ENCODE measurements at regions not wholly inside any gene's neighbourhood (a gene's known extent, or its start where the extent isn't known, plus 50 kb on each side); places are given as distances from the start of the nearest gene placed in this dataset.

DNA sequence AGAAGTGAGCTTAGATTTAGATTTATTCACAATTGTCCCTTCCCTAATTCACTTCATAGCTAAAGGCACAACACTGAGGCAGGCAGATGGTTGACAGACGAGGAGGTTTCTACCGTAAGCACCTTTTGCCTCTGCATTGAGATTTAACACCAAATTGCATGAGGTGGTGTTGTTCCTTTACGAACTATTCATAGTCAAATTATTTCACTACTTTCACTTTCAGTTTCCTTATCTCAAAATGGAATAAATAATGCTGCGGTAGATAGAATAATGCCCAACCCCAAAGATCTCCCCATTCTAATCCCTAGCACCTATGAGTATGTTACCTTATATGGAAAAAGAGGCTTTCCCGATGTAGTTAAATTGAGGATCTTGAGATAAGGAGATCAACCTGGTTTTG lies 58.9 kb upstream of the LINC00305 start:
- in situ Hi-C loops (cut with HindIII; ENCODE audit: low sequenced_read_pairs), result no loop called here

DNA sequence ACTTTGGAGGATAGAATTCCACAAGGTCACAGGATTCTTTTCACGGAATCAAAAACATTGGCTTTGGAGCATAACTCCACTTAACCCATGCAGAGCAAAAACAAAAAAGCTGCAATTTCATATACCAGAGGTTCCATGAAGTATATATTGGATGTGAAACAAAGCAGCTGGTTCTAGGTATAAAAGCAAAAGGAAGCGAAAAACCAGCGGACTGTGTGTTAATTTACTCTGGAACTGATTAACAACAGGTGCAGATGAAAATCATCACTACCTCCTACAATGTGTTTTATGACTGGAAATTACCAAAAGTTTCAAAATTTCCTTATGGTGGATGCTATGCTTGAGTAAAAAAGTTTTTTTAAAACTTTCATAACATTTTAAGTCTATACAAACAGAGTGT lies 54.4 kb upstream of the LINC00305 start:
- in situ Hi-C loops (cut with HindIII; ENCODE audit: low sequenced_read_pairs), result no loop called here

DNA sequence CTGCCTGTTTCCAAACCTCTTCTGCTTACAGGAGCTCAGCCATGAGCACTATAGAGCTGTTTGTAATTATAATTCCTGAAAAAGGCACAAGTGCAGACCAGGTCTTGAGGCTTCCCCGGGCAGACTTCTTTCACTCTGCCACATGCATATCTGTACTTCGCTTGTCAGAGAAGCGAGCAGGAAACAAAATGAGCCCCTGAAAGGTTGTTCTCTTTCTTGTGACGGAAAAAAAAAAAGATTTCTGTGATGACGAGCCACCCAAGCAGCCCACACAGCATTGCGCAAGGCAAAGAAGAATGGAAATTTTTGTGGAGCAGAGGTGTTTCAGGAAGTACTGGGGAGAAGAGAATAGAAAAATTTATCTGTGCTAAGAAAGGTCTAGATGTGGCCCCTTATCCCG lies 54.0 kb upstream of the LINC00305 start:
- in situ Hi-C loops (cut with HindIII; ENCODE audit: low sequenced_read_pairs), result no loop called here

DNA sequence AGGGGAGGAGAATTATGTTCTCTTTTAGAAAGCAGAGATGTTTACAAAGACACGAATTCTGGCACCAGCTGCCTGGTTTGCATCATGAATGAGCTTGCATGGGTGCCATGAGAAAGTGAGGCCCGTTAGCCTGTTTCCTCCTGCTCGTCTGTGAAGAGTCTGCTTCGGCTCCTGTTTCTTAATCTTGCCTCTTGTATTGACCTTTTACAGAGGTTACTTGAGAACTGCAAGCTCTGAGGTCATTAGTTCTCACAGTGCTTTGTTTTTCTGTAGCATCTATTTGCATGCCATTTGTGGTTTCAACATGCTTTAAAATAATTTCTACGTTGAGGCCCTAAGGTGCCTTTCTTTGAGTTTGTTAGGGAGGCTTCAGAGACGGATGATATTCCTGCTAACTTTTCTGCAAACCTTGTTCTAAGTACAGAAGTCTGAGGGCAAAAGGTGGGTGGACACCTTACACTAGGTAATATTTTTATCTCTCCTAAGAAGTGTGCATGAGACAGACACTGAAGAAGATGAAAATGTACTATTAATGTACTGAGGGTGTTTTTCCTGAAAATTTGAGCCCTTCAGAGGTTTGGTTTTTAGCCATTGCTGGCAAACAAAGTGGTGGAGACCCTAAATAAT lies 53.4 kb upstream of the LINC00305 start:
- in situ Hi-C loops (cut with HindIII; ENCODE audit: low sequenced_read_pairs), result no loop called here

DNA sequence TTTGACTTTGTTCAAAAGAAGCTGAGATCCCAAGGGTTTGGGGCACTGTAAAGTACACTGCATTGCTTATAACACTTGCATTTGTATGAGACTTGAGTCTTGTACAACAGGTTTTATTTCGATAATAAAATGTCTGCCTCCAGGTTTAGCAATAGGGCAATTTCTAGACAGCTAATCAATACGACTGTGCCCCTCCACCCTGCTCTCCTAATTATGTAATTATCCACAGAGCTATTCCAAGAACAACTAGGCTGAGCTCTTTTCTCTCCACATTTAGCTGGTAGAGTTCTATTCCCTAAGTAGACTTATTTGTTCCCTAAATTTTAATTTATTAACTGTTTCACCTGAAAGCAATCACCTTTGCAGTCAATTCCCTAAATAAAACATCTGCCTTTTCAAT lies 52.9 kb upstream of the LINC00305 start:
- in situ Hi-C loops (cut with HindIII; ENCODE audit: low sequenced_read_pairs), result no loop called here

DNA sequence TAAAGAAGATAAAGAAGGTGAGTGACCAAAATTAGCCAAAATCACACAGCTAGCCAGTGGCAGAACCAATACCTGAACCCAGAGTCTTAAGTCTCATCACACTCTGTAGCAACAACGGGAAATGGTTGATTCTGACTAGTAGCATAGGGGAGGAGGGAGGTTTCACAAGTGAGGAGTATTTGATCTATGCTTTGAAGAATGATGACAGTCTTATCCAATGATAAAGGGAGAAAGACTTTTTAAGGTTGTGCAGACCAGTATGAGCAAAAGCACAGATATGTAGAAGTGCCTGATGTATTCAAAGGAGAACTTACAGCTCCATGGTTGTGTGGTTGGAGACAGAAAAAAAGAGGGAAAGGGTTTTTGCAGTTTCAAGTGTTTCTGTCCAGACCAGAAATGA lies 50.7 kb upstream of the LINC00305 start:
- in situ Hi-C loops (cut with HindIII; ENCODE audit: low sequenced_read_pairs), result no loop called here
